ENCODE measurements at regions not wholly inside any gene's neighbourhood (a gene's known extent, or its start where the extent isn't known, plus 50 kb on each side); places are given as distances from the start of the nearest gene placed in this dataset.
"Not testable (repeated sequence)": the region's sequence is repeated elsewhere in the genome, so short reads cannot be mapped to it uniquely, and the experiment has no call there.

GRCh38 chr2:49861821-49862220 is 707.5 kb upstream of the FSHR start:
- no peak for DNase-seq

GRCh38 chr2:49860834-49861233 is 706.5 kb upstream of the FSHR start:
- DNase-seq = no peak

GRCh38 chr2:49860170-49860569 is 705.9 kb upstream of the FSHR start:
- no peak for DNase-seq

DNA sequence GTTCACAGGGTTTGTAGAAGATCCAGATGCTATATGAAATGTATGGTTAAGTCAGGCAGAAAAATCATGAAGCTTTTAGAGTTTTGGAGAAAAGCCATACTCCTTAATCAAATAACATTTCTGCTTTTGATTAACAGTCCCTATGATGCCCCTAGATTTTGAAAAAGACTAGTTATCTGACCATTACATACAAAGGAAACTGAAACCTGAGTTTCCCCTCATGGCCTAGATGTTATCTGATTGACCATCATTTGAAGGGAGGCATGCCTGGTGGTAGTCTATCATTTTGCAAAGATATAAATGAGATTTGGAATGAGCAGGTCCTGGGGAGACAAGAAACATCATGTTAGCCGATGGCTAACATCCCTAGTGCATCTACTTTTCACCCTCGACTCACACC is 704.3 kb upstream of the FSHR start:
- DNase-seq = no peak

DNA sequence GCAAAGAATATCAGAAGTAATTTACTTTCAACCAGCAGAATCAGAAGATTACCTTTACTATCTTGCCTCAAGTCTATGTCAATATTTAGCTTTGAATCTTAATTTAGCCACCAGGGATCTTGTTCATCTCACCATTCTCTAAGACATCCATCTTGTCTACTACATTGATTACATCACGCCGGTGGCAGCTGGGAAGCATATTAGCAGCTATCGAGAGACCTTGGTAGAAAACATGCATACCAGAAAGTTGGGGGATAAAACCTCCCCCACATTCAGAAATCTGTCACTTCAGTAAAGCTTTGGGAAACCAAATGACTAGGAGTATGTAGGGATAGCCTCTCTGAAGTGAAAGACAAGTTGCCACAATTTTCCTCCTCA is 703.8 kb upstream of the FSHR start:
- no peak for DNase-seq

GRCh38 chr2:49857371-49858112 is 703.2 kb upstream of the FSHR start:
- no peak for DNase-seq

GRCh38 chr2:49845671-49846070 is 691.4 kb upstream of the FSHR start:
- DNase-seq = no peak

- no peak for DNase-seq
These were observed 690.7 kb upstream of the FSHR start for GRCh38 chr2:49845021-49845420.

GRCh38 chr2:49844113-49844512 is 689.8 kb upstream of the FSHR start:
- DNase-seq = not testable (repeated sequence)

DNA sequence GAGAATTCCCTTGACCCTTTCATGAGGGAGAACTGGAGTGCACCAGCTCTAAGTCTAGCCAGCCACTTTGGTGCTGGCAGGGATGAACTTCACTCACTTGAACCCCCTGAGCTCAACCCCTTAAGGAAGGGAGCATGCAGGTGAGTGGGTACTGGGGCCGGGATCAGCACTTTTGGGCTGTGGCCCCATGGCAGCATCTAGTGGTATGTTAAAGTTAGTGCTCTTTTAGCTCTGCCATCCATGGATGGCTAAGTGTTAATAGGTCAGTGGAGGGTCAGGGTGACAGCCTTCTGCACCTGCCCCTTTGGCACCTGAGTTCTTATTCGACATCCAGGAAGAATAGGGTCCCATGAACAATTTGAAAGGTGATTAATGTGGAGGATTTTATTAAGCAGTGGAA is 689.0 kb upstream of the FSHR start:
- no peak for DNase-seq

- DNase-seq = no peak
These were observed 686.2 kb upstream of the FSHR start for GRCh38 chr2:49840428-49840975.

DNA sequence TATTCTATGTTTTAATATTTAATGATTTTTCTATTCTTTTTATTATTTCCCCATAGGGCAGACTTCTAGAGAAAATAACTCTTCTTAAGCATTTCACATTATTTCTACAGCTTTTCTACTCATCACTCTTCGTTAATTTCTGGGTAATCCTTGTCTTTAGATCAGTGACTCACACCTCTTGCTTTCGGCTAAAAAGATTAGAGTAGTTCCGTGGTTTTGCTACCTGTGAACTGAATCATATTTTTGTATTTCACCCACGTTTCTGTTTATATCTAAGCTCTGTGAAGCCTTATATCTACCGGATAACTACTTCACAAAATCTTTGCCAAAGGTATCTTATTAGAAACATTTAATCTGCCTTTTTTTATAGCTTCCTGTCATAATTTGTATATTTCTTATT is 685.5 kb upstream of the FSHR start:
- no peak for DNase-seq

DNA sequence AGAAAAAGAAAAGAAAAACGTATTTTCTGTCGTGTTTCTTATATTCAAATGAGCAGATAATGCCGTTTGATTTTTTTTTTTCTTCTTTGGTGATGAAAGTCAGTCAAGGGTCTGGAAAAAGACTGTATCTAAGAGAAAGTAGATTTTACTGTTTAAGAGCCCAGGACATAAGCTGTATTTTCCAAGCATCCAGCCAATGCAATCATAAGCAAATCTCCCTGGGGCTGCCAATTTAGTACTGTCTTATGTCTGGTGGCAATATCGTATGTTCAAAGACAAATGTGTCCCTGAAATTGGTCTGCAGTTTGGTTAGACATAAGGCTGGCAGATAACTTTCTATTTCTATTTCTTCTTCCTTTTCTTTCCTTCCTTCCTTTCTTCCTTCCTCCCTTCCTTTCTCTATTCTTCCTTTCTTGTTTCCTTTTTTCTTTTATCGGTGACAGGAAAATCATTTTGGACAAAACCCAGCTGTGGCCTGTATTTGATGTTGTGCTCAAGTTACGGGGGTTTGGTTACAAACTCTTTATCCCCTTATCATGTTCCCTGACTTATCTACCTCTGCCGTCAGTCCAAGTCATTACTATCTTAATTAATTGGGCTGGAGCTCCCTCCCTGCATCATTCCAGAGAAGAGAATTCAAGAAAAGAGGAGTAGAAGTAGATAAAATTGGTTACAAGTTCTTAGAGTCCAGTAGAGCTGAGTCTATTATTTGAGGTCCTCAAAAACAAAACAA is 683.4 kb upstream of the FSHR start:
- no peak for DNase-seq

DNA sequence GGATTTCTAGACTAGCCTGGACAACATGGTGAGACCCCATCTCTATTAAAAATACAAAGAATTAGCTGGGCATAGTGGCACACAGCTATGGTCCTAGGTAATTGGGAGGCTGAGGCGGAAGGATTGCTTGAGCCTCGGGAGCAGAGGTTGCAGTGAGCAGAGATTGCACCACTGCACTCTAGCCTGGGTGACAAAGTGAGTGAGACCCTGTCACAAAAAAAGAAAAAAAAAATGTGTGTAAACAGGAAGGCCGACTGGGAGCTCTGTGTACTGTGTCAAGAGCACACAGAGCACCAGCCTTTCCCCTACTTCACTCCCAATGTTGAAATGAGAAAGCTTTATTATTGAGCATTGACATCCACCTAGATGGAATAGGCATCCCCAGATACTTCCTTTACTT is 681.7 kb upstream of the FSHR start:
- DNase-seq = no peak

DNA sequence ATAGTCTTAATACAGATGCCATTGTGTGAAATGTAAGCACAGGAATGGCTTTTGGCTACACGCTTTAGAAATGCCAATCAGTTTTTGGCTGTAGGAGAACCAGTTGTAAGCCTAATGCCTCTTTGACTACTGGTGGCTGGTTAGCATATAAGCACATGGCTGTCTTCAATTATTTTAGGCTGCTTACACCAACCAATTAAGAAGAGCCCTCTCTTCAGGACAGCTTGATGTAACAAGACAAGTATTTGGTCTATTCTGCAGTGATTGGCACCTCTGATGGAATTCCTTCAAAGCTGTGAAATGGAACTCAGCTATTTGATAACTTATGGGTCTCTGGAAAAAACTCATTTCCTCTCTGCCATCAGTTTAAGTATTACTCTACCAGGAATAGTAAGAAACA is 680.1 kb upstream of the FSHR start:
- no peak for DNase-seq

GRCh38 chr2:49832555-49832954 is 678.2 kb upstream of the FSHR start:
- no peak for DNase-seq

DNA sequence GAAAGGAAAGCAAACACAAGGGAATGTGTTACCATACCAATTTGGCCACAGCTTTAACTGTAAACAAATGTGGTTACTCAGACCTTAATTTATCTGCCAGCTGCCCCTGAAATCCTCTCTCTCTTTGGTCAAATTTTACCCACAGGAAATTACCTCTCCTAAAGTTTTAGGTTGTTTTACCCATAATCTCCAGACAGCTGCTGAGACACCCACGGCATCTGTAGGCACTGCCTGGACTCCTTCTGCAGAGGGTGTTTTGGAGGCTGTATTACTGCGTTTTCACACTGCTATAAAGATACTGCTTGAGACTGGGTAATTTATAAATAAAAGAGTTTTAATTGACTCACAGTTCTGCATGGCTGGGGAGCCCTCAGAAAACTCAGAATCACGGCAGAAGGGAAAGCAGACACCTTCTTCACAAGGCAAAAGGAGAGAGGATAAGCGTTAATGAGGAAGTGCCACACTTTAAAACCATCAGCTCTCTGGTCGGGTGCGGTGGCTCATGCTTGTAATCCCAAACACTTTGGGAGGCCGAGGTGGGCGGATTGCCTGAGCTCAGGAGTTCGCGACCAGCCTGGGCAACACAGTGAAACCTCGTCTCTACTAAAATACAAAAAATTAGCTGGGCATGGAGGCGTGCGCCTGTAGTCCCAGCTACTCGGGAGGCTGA is 677.5 kb upstream of the FSHR start:
- DNase-seq = no peak

- DNase-seq = no peak
These were observed 676.5 kb upstream of the FSHR start for GRCh38 chr2:49830846-49831245.

- DNase-seq = no peak
These were observed 673.1 kb upstream of the FSHR start for GRCh38 chr2:49827366-49827765.

DNA sequence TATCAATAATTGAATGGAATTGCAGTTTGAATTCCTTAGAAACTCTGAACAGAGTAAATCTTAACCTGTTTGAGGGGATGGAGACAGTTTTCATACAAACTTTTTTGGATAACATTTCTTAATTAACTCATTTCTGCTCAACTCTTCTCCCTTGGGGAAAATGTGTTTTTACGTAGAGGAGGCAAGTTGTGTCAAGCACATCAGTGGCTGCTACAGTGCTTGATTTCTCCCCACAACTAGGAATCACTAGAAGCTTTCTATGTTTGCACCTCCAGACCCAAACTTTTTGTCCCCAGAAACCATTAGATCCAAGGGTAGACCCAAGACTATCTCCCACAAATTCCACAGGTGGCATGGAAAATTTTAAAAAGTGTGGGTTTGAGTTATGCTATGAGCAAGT is 658.9 kb upstream of the FSHR start:
- no peak for DNase-seq

DNA sequence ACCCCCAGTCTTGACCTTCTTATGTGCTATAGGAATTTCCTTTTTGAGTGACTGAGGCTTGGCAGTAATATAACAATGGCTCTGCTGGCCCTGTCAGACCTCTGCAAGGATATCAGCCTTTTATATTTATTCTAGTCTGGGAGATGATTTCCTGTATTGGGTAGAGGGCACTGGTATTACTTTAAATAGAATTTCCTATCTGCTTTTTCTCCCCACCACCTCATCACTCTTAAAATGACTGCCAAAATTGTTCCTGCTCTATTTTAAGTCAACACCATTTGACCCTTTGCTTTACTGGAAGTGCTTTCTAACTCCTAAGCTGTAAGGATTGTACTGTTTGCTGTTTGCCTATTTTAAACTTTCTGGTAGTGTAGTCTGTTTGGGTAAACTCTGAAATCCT is 658.4 kb upstream of the FSHR start:
- no peak for DNase-seq

DNA sequence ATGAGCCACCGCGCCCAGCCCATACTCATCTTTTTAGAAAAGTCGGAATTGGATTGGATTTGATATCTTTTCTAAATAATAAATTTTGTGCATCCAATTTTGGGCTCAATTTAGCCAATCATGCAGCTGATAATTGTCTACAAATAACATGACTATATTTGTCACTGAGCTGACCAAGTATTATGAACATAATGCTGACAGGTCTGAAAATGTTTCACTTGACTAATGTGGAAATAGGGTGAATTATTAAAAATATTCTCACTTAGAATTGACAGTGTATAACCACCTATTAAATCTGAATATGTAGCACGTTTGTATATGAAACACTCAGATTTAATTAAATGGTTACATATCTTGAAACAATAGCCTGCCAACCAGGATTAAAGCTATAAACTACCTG is 657.2 kb upstream of the FSHR start:
- no peak for DNase-seq

- no peak for DNase-seq
These were observed 653.4 kb upstream of the FSHR start for GRCh38 chr2:49807689-49808088.

DNA sequence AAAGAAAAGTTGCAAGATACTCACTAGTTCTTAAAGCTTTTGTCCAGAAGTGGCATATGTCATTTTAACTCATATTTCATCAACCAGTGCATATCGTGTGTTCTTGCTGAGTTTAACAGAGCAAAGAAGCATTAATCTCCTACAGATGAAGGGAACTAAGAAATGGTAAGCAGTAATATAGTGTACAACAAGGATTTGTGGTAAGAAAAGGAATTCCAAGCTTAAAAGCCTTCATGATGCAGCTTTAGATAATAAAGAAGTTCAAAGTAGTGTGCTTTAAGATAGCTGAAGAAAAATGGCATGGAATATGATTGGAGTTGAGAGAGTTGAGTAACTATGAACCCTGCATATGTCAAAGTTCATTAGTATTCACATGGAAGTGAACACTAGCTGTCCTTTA is 649.8 kb upstream of the FSHR start:
- DNase-seq = no peak

Data from cerebellar nuclear complex (tissue), 1 donor.